HG03558 (cell line): ENCODE measurements at regions not wholly inside any gene's neighbourhood (a gene's known extent, or its start where the extent isn't known, plus 50 kb on each side); places are given as distances from the start of the nearest gene placed in this dataset.
"Not testable (repeated sequence)": the region's sequence is repeated elsewhere in the genome, so short reads cannot be mapped to it uniquely, and the experiment has no call there.

ENCODE experiments used
- ATAC-seq: cut with Tn5 transposase; IDR thresholded peaks from one replicate; pipeline ENCODE4 v1.9.1; 2021; ENCODE audit warnings: moderate number of reproducible peaks; ENCODE audit not compliant: unreplicated experiment; ENCODE audit errors: extremely low read depth

- no peak for ATAC-seq
These were observed 1116.0 kb downstream of the TBC1D22A start for GRCh38 chr22:47878460-47878859.

GRCh38 chr22:47872761-47873535, 1110.5 kb downstream of the TBC1D22A start:
- no peak for ATAC-seq

GRCh38 chr22:47865626-47866025, 1103.2 kb downstream of the TBC1D22A start:
- ATAC-seq: no peak

- ATAC-seq: no peak
These were observed 1099.9 kb downstream of the TBC1D22A start for GRCh38 chr22:47862394-47862793.

GRCh38 chr22:47860907-47861306, 1098.5 kb downstream of the TBC1D22A start:
- not testable (repeated sequence) for ATAC-seq

GRCh38 chr22:47859881-47860525, 1097.6 kb downstream of the TBC1D22A start:
- no peak for ATAC-seq

- no peak for ATAC-seq
These were observed 1096.4 kb downstream of the TBC1D22A start for GRCh38 chr22:47858773-47859306.

- no peak for ATAC-seq
These were observed 1092.2 kb downstream of the TBC1D22A start for GRCh38 chr22:47854680-47855079.

GRCh38 chr22:47854251-47854650, 1091.8 kb downstream of the TBC1D22A start:
- ATAC-seq: no peak

- ATAC-seq: no peak
These were observed 1091.3 kb downstream of the TBC1D22A start for GRCh38 chr22:47853750-47854149.

- ATAC-seq: no peak
These were observed 1089.1 kb downstream of the TBC1D22A start for GRCh38 chr22:47851586-47851985.

- no peak for ATAC-seq
These were observed 1088.2 kb downstream of the TBC1D22A start for GRCh38 chr22:47850644-47851151.

GRCh38 chr22:47849576-47849975, 1087.1 kb downstream of the TBC1D22A start:
- ATAC-seq: no peak

GRCh38 chr22:47848184-47848920, 1085.9 kb downstream of the TBC1D22A start:
- no peak for ATAC-seq

GRCh38 chr22:47847131-47847890, 1084.9 kb downstream of the TBC1D22A start:
- ATAC-seq: no peak

GRCh38 chr22:47846206-47846605, 1083.8 kb downstream of the TBC1D22A start:
- no peak for ATAC-seq

GRCh38 chr22:47842119-47842518, 1079.7 kb downstream of the TBC1D22A start:
- no peak for ATAC-seq

- ATAC-seq: no peak
These were observed 1078.7 kb downstream of the TBC1D22A start for GRCh38 chr22:47841156-47841555.

- ATAC-seq: no peak
These were observed 1077.3 kb downstream of the TBC1D22A start for GRCh38 chr22:47839595-47840227.
